Renal cortex interstitium (tissue), 11 donors: ENCODE measurements at regions not wholly inside any gene's neighbourhood (a gene's known extent, or its start where the extent isn't known, plus 50 kb on each side); places are given as distances from the start of the nearest gene placed in this dataset.
A peak's percentile ranks its signal among the peaks of the same experiment; 100 is the strongest.
"Not testable (repeated sequence)": the region's sequence is repeated elsewhere in the genome, so short reads cannot be mapped to it uniquely, and the experiment has no call there.

ENCODE experiments used
- DNase-seq, 11 donors: peaks; one replicate each; pipeline ENCODE4 v3.0.0-alpha.2; 2013; ENCODE audit warnings: low read depth in 9 of 11, low spot score in 4 of 11; ENCODE audit errors: extremely low read depth in 1 of 11

GRCh38 chr7:145839814-145840213 lies 276.8 kb upstream of the CNTNAP2 start:
- DNase-seq, result no peak

- no peak for DNase-seq
Observed at GRCh38 chr7:145831616-145832206, 284.9 kb upstream of the CNTNAP2 start.

GRCh38 chr7:145817687-145818086 lies 298.9 kb upstream of the CNTNAP2 start:
- no peak for DNase-seq

- DNase-seq, result no peak
Observed at GRCh38 chr7:145812218-145812617, 304.4 kb upstream of the CNTNAP2 start.

- DNase-seq, result not testable (repeated sequence)
Observed at GRCh38 chr7:145805496-145805895, 311.1 kb upstream of the CNTNAP2 start.

GRCh38 chr7:145797507-145797906 lies 319.1 kb upstream of the CNTNAP2 start:
- no peak for DNase-seq

- DNase-seq, result no peak
Observed at GRCh38 chr7:145795132-145795531, 321.5 kb upstream of the CNTNAP2 start.

GRCh38 chr7:145784809-145785780 lies 331.5 kb upstream of the CNTNAP2 start:
- no peak for DNase-seq

GRCh38 chr7:145781388-145781787 lies 335.2 kb upstream of the CNTNAP2 start:
- not testable (repeated sequence) for DNase-seq

- DNase-seq, result peak in 1 of 11 donors; percentile 3
Observed at GRCh38 chr7:145779140-145779539, 337.5 kb upstream of the CNTNAP2 start.

- no peak for DNase-seq
Observed at GRCh38 chr7:145774777-145775176, 341.8 kb upstream of the CNTNAP2 start.

- DNase-seq, result no peak
Observed at GRCh38 chr7:145753004-145753403, 363.6 kb upstream of the CNTNAP2 start.

- no peak for DNase-seq
Observed at GRCh38 chr7:145737617-145738016, 379.0 kb upstream of the CNTNAP2 start.

- no peak for DNase-seq
Observed at GRCh38 chr7:145735061-145735460, 381.5 kb upstream of the CNTNAP2 start.

- DNase-seq, result no peak
Observed at GRCh38 chr7:145732521-145732920, 384.1 kb upstream of the CNTNAP2 start.

- DNase-seq, result no peak
Observed at GRCh38 chr7:145729691-145730090, 386.9 kb upstream of the CNTNAP2 start.

GRCh38 chr7:145718129-145718528 lies 398.5 kb upstream of the CNTNAP2 start:
- DNase-seq, result no peak

GRCh38 chr7:145700488-145700887 lies 416.1 kb upstream of the CNTNAP2 start:
- no peak for DNase-seq

- no peak for DNase-seq
Observed at GRCh38 chr7:145698526-145699262, 417.9 kb upstream of the CNTNAP2 start.
